GM12874 (cell line): ENCODE measurements at regions not wholly inside any gene's neighbourhood (a gene's known extent, or its start where the extent isn't known, plus 50 kb on each side); places are given as distances from the start of the nearest gene placed in this dataset.
A peak's percentile ranks its signal among the peaks of the same experiment; 100 is the strongest.

Experiments used
- TF ChIP-seq, protein P1 (sequence below): IDR thresholded peaks from 2 replicates; pipeline ENCODE4 v1.5.1; 2011; ENCODE audit warnings: low read depth, mild to moderate bottlenecking, control low read depth, low read length, moderate library complexity; ENCODE audit not compliant: insufficient read depth

DNA sequence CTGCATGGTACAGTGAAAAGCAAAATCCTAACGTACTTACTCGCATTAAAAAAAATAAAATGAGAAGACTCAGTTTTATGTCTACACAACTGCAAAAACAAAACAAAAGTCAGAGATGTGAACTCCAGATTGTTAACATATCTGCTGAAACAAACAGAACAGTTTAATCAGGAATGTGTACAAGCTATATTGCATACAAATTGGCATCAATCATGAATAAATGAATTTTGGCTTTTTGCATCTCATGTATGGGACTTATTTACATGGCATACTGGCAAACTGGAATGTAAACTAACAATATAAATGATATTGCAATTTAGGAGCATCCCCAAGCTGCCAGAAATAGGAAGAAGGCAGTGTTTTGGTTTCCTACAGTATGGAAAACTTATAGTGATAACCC, 79.6 kb upstream of the NSMCE3 start:
- TF ChIP-seq, protein P1, sequence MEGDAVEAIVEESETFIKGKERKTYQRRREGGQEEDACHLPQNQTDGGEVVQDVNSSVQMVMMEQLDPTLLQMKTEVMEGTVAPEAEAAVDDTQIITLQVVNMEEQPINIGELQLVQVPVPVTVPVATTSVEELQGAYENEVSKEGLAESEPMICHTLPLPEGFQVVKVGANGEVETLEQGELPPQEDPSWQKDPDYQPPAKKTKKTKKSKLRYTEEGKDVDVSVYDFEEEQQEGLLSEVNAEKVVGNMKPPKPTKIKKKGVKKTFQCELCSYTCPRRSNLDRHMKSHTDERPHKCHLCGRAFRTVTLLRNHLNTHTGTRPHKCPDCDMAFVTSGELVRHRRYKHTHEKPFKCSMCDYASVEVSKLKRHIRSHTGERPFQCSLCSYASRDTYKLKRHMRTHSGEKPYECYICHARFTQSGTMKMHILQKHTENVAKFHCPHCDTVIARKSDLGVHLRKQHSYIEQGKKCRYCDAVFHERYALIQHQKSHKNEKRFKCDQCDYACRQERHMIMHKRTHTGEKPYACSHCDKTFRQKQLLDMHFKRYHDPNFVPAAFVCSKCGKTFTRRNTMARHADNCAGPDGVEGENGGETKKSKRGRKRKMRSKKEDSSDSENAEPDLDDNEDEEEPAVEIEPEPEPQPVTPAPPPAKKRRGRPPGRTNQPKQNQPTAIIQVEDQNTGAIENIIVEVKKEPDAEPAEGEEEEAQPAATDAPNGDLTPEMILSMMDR, result no peak

- TF ChIP-seq, protein P1, result no peak
Observed at GRCh38 chr15:29348336-29348914, 78.8 kb upstream of the NSMCE3 start.

DNA sequence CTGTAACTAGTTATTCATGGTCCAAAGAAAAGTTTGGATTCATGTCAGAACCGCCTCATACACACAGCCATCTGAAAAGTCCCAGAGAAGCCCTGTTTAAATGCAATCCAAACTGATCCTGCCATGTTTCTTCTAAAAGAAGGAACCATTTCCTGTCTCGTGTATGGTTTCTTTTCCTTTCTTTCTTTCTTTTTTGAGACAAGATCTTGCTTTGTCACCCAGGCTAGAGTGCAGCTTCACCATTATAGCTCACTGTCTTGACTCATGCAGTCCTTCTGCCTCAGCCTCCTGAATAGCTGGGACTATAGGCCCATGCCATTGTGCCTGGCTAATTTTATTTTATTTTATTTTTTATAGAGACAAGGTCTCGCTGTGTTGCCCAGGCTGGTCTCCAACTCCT, 77.4 kb upstream of the NSMCE3 start:
- TF ChIP-seq, protein P1, result no peak

- TF ChIP-seq, protein P1, result no peak
Observed at GRCh38 chr15:29345549-29346525, 76.2 kb upstream of the NSMCE3 start.

- TF ChIP-seq, protein P1, result peak; percentile 1; the same call in 1 of the 2 replicates
Observed at GRCh38 chr15:29344474-29344873, 74.9 kb upstream of the NSMCE3 start.

DNA sequence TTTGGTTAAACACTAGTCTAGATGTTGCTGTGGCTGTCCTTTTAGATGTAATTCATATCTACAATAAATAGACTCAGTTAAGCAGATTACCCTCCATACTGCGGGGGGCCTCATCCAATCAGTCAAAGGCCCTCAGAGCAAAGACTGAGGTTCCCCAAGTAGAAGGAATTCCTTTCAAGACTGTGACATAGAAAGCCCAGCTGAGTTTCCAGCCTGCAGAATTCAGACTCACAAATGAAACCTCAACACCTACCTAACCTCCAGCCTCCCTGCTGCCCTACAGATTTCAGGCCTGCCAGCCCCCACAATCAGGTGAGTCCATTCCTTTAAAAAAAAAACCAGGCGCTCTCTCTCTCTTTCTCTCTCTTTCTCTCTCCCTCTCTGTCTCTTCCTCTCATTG, 73.6 kb upstream of the NSMCE3 start:
- TF ChIP-seq, protein P1, result no peak

- TF ChIP-seq, protein P1, result no peak
Observed at GRCh38 chr15:29342201-29342600, 72.6 kb upstream of the NSMCE3 start.
